H9 (cell line): ENCODE measurements at regions not wholly inside any gene's neighbourhood (a gene's known extent, or its start where the extent isn't known, plus 50 kb on each side); places are given as distances from the start of the nearest gene placed in this dataset.

Experiments used
- DNase-seq: peaks from one replicate; pipeline ENCODE4 v3.0.0-alpha.2; 2017
- H2AFZ ChIP-seq: one replicate; pipeline ENCODE4 v1.6.1; 2013; ENCODE audit warnings: mild to moderate bottlenecking, low read length, control low read depth, moderate library complexity
- H2AK5ac ChIP-seq: 2 replicates; pipeline ENCODE4 v1.6.1; 2013; ENCODE audit warnings: low read length, control low read depth, mixed read lengths; ENCODE audit not compliant: insufficient read length
- H2BK120ac ChIP-seq: one replicate; pipeline ENCODE4 v1.6.1; 2013; ENCODE audit warnings: low read depth, mild to moderate bottlenecking, low read length, control low read depth, inconsistent platforms; ENCODE audit not compliant: poor library complexity, severe bottlenecking
- H2BK12ac ChIP-seq: 2 replicates; pipeline ENCODE4 v1.6.1; 2013; ENCODE audit warnings: low read length, control low read depth, mixed read lengths, low read depth; ENCODE audit not compliant: insufficient read length
- H2BK15ac ChIP-seq: 2 replicates; pipeline ENCODE4 v1.6.1; 2013; ENCODE audit warnings: low read depth, low read length, control low read depth
- H2BK20ac ChIP-seq: one replicate; pipeline ENCODE4 v1.6.1; 2013; ENCODE audit warnings: low read depth, mild to moderate bottlenecking, low read length, control low read depth, inconsistent platforms; ENCODE audit not compliant: poor library complexity, severe bottlenecking
- H2BK5ac ChIP-seq: 2 replicates; pipeline ENCODE4 v1.6.1; 2013; ENCODE audit warnings: low read length, control low read depth, mixed read lengths; ENCODE audit not compliant: insufficient read length
- H3K14ac ChIP-seq: 2 replicates; pipeline ENCODE4 v1.6.1; 2013; ENCODE audit warnings: low read length, control low read depth; ENCODE audit not compliant: insufficient read depth
- H3K18ac ChIP-seq: 2 replicates; pipeline ENCODE4 v1.6.1; 2013; ENCODE audit warnings: low read depth, mild to moderate bottlenecking, mixed read lengths, low read length, control low read depth; ENCODE audit not compliant: insufficient read length
- H3K23ac ChIP-seq: 2 replicates; pipeline ENCODE4 v1.6.1; 2013; ENCODE audit warnings: low read length, control low read depth, mixed read lengths, low read depth; ENCODE audit not compliant: insufficient read length
- H3K23me2 ChIP-seq: 2 replicates; pipeline ENCODE4 v1.6.1; 2013; ENCODE audit warnings: low read depth, mild to moderate bottlenecking, mixed read lengths, low read length, control low read depth; ENCODE audit not compliant: insufficient read length, poor library complexity, severe bottlenecking
- H3K27ac ChIP-seq: 2 replicates; pipeline ENCODE4 v1.5.1; 2013; ENCODE audit warnings: low read length, control low read depth, mixed read lengths, low read depth; ENCODE audit not compliant: insufficient read length
- H3K27me3 ChIP-seq: 2 replicates; pipeline ENCODE4 v1.6.1; 2013; ENCODE audit warnings: low read length, control low read depth, inconsistent platforms; ENCODE audit not compliant: insufficient read depth
- H3K4ac ChIP-seq: 2 replicates; pipeline ENCODE4 v1.6.1; 2013; ENCODE audit warnings: low read depth, mild to moderate bottlenecking, control low read depth, inconsistent platforms, low read length, moderate library complexity
- H3K4me1 ChIP-seq: 2 replicates; pipeline ENCODE4 v1.6.1; 2013; ENCODE audit warnings: low read length, control low read depth, inconsistent platforms; ENCODE audit not compliant: insufficient read depth
- H3K4me2 ChIP-seq: 2 replicates; pipeline ENCODE4 v1.6.1; 2013; ENCODE audit warnings: low read length, control low read depth, mixed read lengths; ENCODE audit not compliant: insufficient read length, insufficient read depth
- H3K56ac ChIP-seq: 2 replicates; pipeline ENCODE4 v1.6.1; 2013; ENCODE audit warnings: low read depth, mild to moderate bottlenecking, mixed read lengths, low read length, control low read depth; ENCODE audit not compliant: insufficient read length
- H3K79me1 ChIP-seq: 2 replicates; pipeline ENCODE4 v1.6.1; 2013; ENCODE audit warnings: low read depth, mild to moderate bottlenecking, moderate library complexity, low read length, control low read depth, inconsistent platforms; ENCODE audit not compliant: insufficient read depth, poor library complexity, severe bottlenecking
- H3K79me2 ChIP-seq: 2 replicates; pipeline ENCODE4 v1.6.1; 2013; ENCODE audit warnings: low read length, control low read depth, inconsistent platforms; ENCODE audit not compliant: insufficient read depth
- H3K9ac ChIP-seq: 2 replicates; pipeline ENCODE4 v1.6.1; 2013; ENCODE audit warnings: low read length, control low read depth, mixed read lengths; ENCODE audit not compliant: insufficient read length; ENCODE audit errors: extremely low read depth
- H3K9me3 ChIP-seq: one replicate; pipeline ENCODE4 v1.6.1; 2013; ENCODE audit warnings: low read depth, low read length, inconsistent platforms; ENCODE audit not compliant: control insufficient read depth
- H3T11ph ChIP-seq: one replicate; pipeline ENCODE4 v1.6.1; 2013; ENCODE audit warnings: mild to moderate bottlenecking, low read length, control low read depth, inconsistent platforms
- H4K20me1 ChIP-seq: one replicate; pipeline ENCODE4 v1.6.1; 2013; ENCODE audit not compliant: control insufficient read depth, insufficient read length, insufficient read depth
- H4K5ac ChIP-seq: 2 replicates; pipeline ENCODE4 v1.6.1; 2013; ENCODE audit warnings: low read depth, mild to moderate bottlenecking, mixed read lengths, low read length, control low read depth; ENCODE audit not compliant: insufficient read length
- H4K8ac ChIP-seq: replicated peaks from 2 replicates; pipeline ENCODE4 v1.6.1; 2013; ENCODE audit warnings: low read length, control low read depth, mixed read lengths, low read depth; ENCODE audit not compliant: insufficient read length
- H4K91ac ChIP-seq: 2 replicates; pipeline ENCODE4 v1.6.1; 2013; ENCODE audit warnings: low read depth, mild to moderate bottlenecking, moderate library complexity, mixed read lengths, low read length, control low read depth; ENCODE audit not compliant: insufficient read length
- H3K27ac Mint-ChIP-seq, 3 experiments: 2 replicates in 2 of 3; 3 replicates in 1 of 3; pipeline ENCODE4 v1.8.0; 2020 to 2021; ENCODE audit warnings: mixed read lengths in 3 of 3, mild to moderate bottlenecking in 1 of 3, moderate library complexity in 1 of 3
- H3K27me3 Mint-ChIP-seq: 2 replicates; pipeline ENCODE4 v1.8.0; 2021; ENCODE audit warnings: low read depth, mild to moderate bottlenecking, moderate library complexity, mixed read lengths
- H3K36me3 Mint-ChIP-seq, 3 experiments: 2 replicates in 2 of 3; 3 replicates in 1 of 3; pipeline ENCODE4 v1.8.0; 2020 to 2021; ENCODE audit warnings: low read depth in 3 of 3, mixed read lengths in 3 of 3; ENCODE audit not compliant: insufficient read depth in 1 of 3
- H3K4me1 Mint-ChIP-seq, 2 experiments: 2 replicates each; pipeline ENCODE4 v1.8.0; 2020; ENCODE audit warnings: mixed read lengths in 2 of 2
- H3K4me3 Mint-ChIP-seq, 2 experiments: 2 replicates in 1 of 2; 3 replicates in 1 of 2; pipeline ENCODE4 v1.8.0; 2020 to 2021; ENCODE audit warnings: mild to moderate bottlenecking in 2 of 2, mixed read lengths in 2 of 2, moderate library complexity in 1 of 2
- H3K9me3 Mint-ChIP-seq, 2 experiments: 2 replicates in 1 of 2; 3 replicates in 1 of 2; pipeline ENCODE4 v1.8.0; 2020; ENCODE audit warnings: mild to moderate bottlenecking in 2 of 2, mixed read lengths in 2 of 2, moderate library complexity in 1 of 2
- CTCF ChIP-seq: fragments of 200-600 bp; sonication (generic); conservative IDR thresholded peaks from 3 replicates; pipeline ENCODE4 v1.8.0; 2021; ENCODE audit warnings: antibody characterized with exemption, mild to moderate bottlenecking
- WGBS: extraction: QIAGEN DNeasy Blood & Tissue Kit; methylation state at CpG from one replicate; pipeline ENCODE4 v1.1.7; 2013; ENCODE audit warnings: missing lambda C conversion rate, low lambda C conversion rate, mixed read lengths; ENCODE audit not compliant: insufficient read length; ENCODE audit errors: extremely low coverage; 5-methylcytosine and 5-hydroxymethylcytosine counted together

- WGBS = no CpG with 5 or more reads among the region's 22 CpGs
- H2BK15ac ChIP-seq = no peak overlapping the region
- no peak overlapping the region for H4K91ac ChIP-seq
- no peaks in the 10 kb centered on the region for H3K23me2 ChIP-seq
- H3K79me2 ChIP-seq = no peaks in the 10 kb centered on the region
- H3K9ac ChIP-seq = no peak overlapping the region
- no peak overlapping the region for H3K56ac ChIP-seq
- no peak overlapping the region for H4K8ac ChIP-seq
- peaks cover 0 to 2% (median 0%) of the 10 kb centered on the region in 3 experiments; a peak in 1 of 7 replicates for H3K36me3 Mint-ChIP-seq
- no peaks in the 10 kb centered on the region for H3K9me3 ChIP-seq
- H3K79me1 ChIP-seq = no peaks in the 10 kb centered on the region
- no peak overlapping the region for H2BK5ac ChIP-seq
- no peak for TF ChIP-seq CTCF
- no peaks in the 10 kb centered on the region for H3K27me3 ChIP-seq
- DNase-seq = no peak
- no peak overlapping the region for H2BK12ac ChIP-seq
- H3K27me3 Mint-ChIP-seq = no peaks in the 10 kb centered on the region
- peaks cover 0 to 6% of the 10 kb centered on the region in 2 experiments; a peak in 2 of 4 replicates for H3K4me1 Mint-ChIP-seq
- H2AK5ac ChIP-seq = no peak overlapping the region
- H3K18ac ChIP-seq = no peak overlapping the region
- no peak overlapping the region for H2AFZ ChIP-seq
- H4K20me1 ChIP-seq = no peaks in the 10 kb centered on the region
- no peak overlapping the region for H3K4ac ChIP-seq
- no peaks in the 10 kb centered on the region for H3K4me1 ChIP-seq
- H2BK120ac ChIP-seq = no peak overlapping the region
- H3K9me3 Mint-ChIP-seq = 0 out of 5 replicates have a peak, but pooled peaks cover 2 to 3% of the 10 kb centered on the region in 2 experiments
- H3K27ac Mint-ChIP-seq = no peak overlapping the region
- H3K14ac ChIP-seq = no peak overlapping the region
- no peak overlapping the region for H3K4me3 Mint-ChIP-seq
- no peak overlapping the region for H3K27ac ChIP-seq
- no peak overlapping the region for H3K23ac ChIP-seq
- H3T11ph ChIP-seq = no peak overlapping the region
- H4K5ac ChIP-seq = no peak overlapping the region
- no peak overlapping the region for H3K4me2 ChIP-seq
- no peak overlapping the region for H2BK20ac ChIP-seq
Measured at GRCh38 chr13:88717946-88718345, 1046.8 kb downstream of the SLITRK5 start.
